Naive thymus-derived CD4-positive, alpha-beta T cell (primary cell): ENCODE measurements at regions not wholly inside any gene's neighbourhood (a gene's known extent, or its start where the extent isn't known, plus 50 kb on each side); places are given as distances from the start of the nearest gene placed in this dataset.
"Not testable (repeated sequence)": the region's sequence is repeated elsewhere in the genome, so short reads cannot be mapped to it uniquely, and the experiment has no call there.

Experiments used
- ATAC-seq: fragments of 150-1000 bp; cut with Tn5 transposase; 2 replicates; pipeline ENCODE4 v1.10.0; 2021; ENCODE audit warnings: mild to moderate bottlenecking, moderate library complexity
- CTCF ChIA-PET: fragments of 350-600 bp; sonication (Branson Sonifier 250); formaldehyde crosslinking; loops from one replicate; lab custom pipeline; 2021; ENCODE audit warnings: antibody characterized with exemption; lab: Charles Lee
- POLR2A ChIA-PET: fragments of 350-600 bp; sonication (Branson Sonifier 250); formaldehyde crosslinking; loops from one replicate; lab custom pipeline; 2021; ENCODE audit warnings: antibody characterized with exemption, inconsistent platforms; lab: Charles Lee
- DNase-seq, 9 donors: peaks; one replicate each; pipeline versions ENCODE4 v3.0.0 to v3.0.0-alpha.2; 2020 to 2022; ENCODE audit warnings: mixed read lengths in 1 of 9
- H3K27ac ChIP-seq: one replicate; pipeline ENCODE4 v1.7.0; 2013; ENCODE audit warnings: mild to moderate bottlenecking, low read depth, low read length, moderate library complexity
- H3K27me3 ChIP-seq, 2 donors: one replicate each; pipeline ENCODE4 v1.7.0; 2013; ENCODE audit warnings: low read length in 2 of 2, mild to moderate bottlenecking in 2 of 2, moderate library complexity in 2 of 2; ENCODE audit not compliant: control insufficient read depth in 2 of 2, insufficient read depth in 2 of 2
- H3K36me3 ChIP-seq, 3 experiments: 1 replicate in 2 of 3; 2 replicates in 1 of 3; pipeline ENCODE4 v1.7.0; 2013; ENCODE audit warnings: low read length in 3 of 3, mild to moderate bottlenecking in 3 of 3, moderate library complexity in 1 of 3; ENCODE audit not compliant: insufficient read depth in 3 of 3, control insufficient read depth in 2 of 3
- H3K4me1 ChIP-seq, 2 donors: one replicate each; pipeline ENCODE4 v1.7.0; 2013; ENCODE audit warnings: low read length in 2 of 2, mild to moderate bottlenecking in 2 of 2, moderate library complexity in 1 of 2; ENCODE audit not compliant: control insufficient read depth in 2 of 2, insufficient read depth in 2 of 2
- H3K4me3 ChIP-seq: 2 replicates; pipeline ENCODE4 v1.7.0; 2013; ENCODE audit warnings: mild to moderate bottlenecking, low read length
- H3K9me3 ChIP-seq, 3 experiments: 1 replicate in 2 of 3; 2 replicates in 1 of 3; pipeline ENCODE4 v1.7.0; 2013; ENCODE audit warnings: low read length in 3 of 3; ENCODE audit not compliant: control insufficient read depth in 2 of 3
- H3K27ac Mint-ChIP-seq, 9 donors: one replicate each; pipeline ENCODE4 v1.8.0; 2020 to 2022; ENCODE audit warnings: mixed read lengths in 9 of 9, mild to moderate bottlenecking in 8 of 9, moderate library complexity in 5 of 9, inconsistent platforms in 2 of 9
- H3K27me3 Mint-ChIP-seq, 5 donors: one replicate each; pipeline ENCODE4 v1.8.0; 2021 to 2022; ENCODE audit warnings: mixed read lengths in 5 of 5, mild to moderate bottlenecking in 1 of 5
- H3K36me3 Mint-ChIP-seq, 5 donors: one replicate each; pipeline ENCODE4 v1.8.0; 2020 to 2022; ENCODE audit warnings: mixed read lengths in 5 of 5, mild to moderate bottlenecking in 3 of 5, inconsistent platforms in 1 of 5
- H3K4me1 Mint-ChIP-seq, 7 donors: one replicate each; pipeline ENCODE4 v1.8.0; 2020 to 2022; ENCODE audit warnings: mixed read lengths in 7 of 7, mild to moderate bottlenecking in 3 of 7, inconsistent platforms in 1 of 7
- H3K4me3 Mint-ChIP-seq, 10 donors: one replicate each; pipeline ENCODE4 v1.8.0; 2020 to 2022; ENCODE audit warnings: mild to moderate bottlenecking in 10 of 10, mixed read lengths in 10 of 10, moderate library complexity in 6 of 10, inconsistent platforms in 2 of 10
- H3K9me3 Mint-ChIP-seq, 11 donors: one replicate each; pipeline ENCODE4 v1.8.0; 2020 to 2022; ENCODE audit warnings: mixed read lengths in 11 of 11, mild to moderate bottlenecking in 4 of 11, inconsistent platforms in 1 of 11, moderate library complexity in 1 of 11
- intact Hi-C, 2 donors: fragments of 100-400 bp; cut with micrococcal nuclease; formaldehyde crosslinking; loops; one replicate each; pipeline ENCODE4 v1.15.1; 2023

DNA sequence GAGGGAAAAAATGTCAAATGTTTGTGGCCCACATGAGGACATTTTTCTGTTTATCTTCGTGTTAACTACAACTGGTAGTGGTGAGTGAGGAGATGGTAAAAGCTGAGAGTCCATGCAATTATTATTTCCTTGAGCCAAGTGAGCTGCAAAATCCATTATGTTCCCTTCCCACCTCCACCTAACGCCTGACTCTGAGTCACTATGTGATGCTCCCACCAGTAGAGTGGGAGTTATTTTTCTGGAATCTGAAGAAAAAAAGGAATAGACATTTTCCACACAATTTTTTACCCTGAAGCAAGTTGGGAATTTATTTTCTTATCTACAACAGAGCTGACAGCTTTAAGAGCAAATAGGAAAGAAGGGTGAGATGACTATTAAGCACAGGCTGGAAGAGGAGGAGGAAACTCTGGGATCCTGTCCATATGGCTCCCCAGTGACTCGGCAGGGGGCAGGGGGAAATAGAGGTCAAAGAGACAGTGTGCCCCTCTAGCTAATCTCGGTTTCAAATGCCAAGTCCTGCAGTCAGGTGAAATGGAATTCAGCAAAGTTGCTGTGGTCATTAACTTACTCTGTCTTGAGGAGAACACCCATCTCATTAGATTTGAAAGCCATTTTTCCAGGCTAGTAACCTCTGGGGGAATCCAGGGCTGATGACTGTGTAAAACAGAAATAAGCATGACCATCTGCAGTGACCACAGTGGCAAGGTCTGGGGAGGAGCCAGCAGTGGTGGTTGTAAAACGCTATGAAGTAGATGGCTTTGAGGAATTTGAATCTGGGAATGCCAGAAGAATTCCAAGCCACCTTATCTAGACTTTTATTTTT, 463.9 kb downstream of the STK39 start:
- CTCF ChIA-PET, result no interaction called here
- ATAC-seq (no peak), DNase-seq (no peak)
- H3K27me3 ChIP-seq, result no peaks in the 10 kb centered on the region
- H3K9me3 Mint-ChIP-seq, result peaks cover 0 to 6% (median 0%) of the 10 kb centered on the region in 11 donors
- peaks cover 0 to 7% (median 3%) of the 10 kb centered on the region in 5 donors for H3K27me3 Mint-ChIP-seq
- H3K9me3 ChIP-seq, result no peaks in the 10 kb centered on the region
- no peak overlapping the region for H3K27ac ChIP-seq
- H3K36me3 ChIP-seq, result no peaks in the 10 kb centered on the region
- no peaks in the 10 kb centered on the region for H3K4me1 ChIP-seq
- intact Hi-C loops, result no loop called here
- H3K4me3 Mint-ChIP-seq, result no peak overlapping the region
- peaks cover 0 to 5% (median 0%) of the 10 kb centered on the region in 5 donors for H3K36me3 Mint-ChIP-seq
- H3K4me1 Mint-ChIP-seq, result peaks cover 0 to 2% (median 0%) of the 10 kb centered on the region in 7 donors
- POLR2A ChIA-PET, result no interaction called here
- no peak overlapping the region for H3K4me3 ChIP-seq
- no peak overlapping the region for H3K27ac Mint-ChIP-seq

DNA sequence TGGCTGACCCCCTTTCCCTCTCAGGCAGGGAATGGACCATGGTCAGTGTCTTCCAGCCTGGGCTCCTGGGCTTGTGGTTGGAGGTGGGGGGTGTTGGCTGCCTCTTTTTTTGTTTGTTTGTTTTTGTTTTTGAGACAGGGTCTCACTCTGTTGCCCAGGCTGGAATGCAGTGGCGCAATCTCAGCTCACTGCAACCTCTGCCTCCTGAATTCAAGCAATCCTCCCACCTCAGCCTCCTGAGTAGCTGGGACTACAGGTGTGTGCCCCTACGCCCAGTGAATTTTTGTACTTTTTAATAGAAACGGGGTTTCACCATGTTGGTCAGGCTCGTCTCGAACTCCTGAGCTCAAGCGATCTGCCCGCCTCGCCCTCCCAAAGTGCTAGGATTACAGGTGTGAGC, 465.8 kb downstream of the STK39 start:
- H3K9me3 ChIP-seq, CTCF ChIA-PET, H3K4me3 ChIP-seq, H3K36me3 ChIP-seq, H3K9me3 Mint-ChIP-seq, POLR2A ChIA-PET, H3K27me3 Mint-ChIP-seq, H3K27me3 ChIP-seq, ATAC-seq, H3K4me3 Mint-ChIP-seq, H3K27ac Mint-ChIP-seq, H3K4me1 ChIP-seq, H3K27ac ChIP-seq, DNase-seq, H3K4me1 Mint-ChIP-seq, intact Hi-C loops, H3K36me3 Mint-ChIP-seq: not testable (repeated sequence)

DNA sequence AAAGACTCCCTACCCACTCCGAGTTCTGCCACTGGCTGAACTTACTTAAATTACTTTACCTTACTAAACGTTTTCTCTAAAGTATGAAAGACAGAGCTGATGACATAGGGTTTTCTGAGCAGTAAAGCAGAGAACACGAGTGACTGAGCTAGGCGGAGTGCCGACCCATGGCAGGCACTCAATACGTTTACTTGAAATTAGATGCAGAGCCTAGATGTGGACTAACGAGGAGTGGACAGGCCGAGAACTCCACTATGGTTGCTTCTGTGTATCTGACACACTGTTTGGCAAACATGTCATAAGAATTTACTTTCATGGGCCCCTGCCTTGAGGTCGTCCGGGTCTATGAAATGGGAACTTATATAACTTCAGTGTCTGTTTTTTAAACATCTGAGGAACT, 471.0 kb downstream of the STK39 start:
- no peak overlapping the region for H3K4me3 ChIP-seq
- H3K9me3 ChIP-seq, result no peaks in the 10 kb centered on the region
- intact Hi-C loops, result no loop called here
- ChIA-PET CTCF (no interaction called here), POLR2A (no interaction called here)
- no peak for DNase-seq
- ATAC-seq, result no peak
- no peaks in the 10 kb centered on the region for H3K36me3 ChIP-seq
- H3K27ac ChIP-seq, result no peak overlapping the region
- no peaks in the 10 kb centered on the region for H3K27me3 ChIP-seq
- Mint-ChIP-seq H3K36me3 (no peaks in the 10 kb centered on the region), H3K4me3 (no peak overlapping the region), H3K4me1 (no peaks in the 10 kb centered on the region), H3K9me3 (no peaks in the 10 kb centered on the region), H3K27ac (no peak overlapping the region), H3K27me3 (peaks cover 0 to 7% (median 2%) of the 10 kb centered on the region in 5 donors)
- no peaks in the 10 kb centered on the region for H3K4me1 ChIP-seq

DNA sequence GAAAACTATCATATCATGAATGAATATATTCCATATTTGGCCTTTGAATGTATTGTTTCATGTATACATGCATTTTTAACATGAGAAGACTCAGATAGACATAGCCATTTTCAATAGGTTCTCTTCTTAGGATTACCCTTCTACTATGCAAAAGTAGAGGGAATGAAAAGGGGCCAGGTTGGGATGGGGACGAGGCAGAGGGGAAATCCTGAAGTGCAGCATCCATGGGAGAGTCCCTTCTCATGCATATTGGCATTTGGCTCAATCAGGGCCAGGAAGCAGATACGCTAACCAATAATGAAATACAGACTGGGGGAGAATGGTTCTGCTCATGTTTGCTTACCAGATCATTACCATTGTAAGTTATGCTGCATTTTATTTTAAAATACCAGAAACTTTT, 475.8 kb downstream of the STK39 start:
- Histone ChIP-seq H3K36me3 (no peaks in the 10 kb centered on the region), H3K4me3 (no peak overlapping the region), H3K27me3 (no peaks in the 10 kb centered on the region), H3K4me1 (no peaks in the 10 kb centered on the region), H3K9me3 (no peaks in the 10 kb centered on the region), H3K27ac (no peak overlapping the region)
- ChIA-PET POLR2A (no interaction called here), CTCF (no interaction called here)
- DNase-seq (no peak), ATAC-seq (no peak)
- no peak overlapping the region for H3K27ac Mint-ChIP-seq
- no peaks in the 10 kb centered on the region for H3K36me3 Mint-ChIP-seq
- H3K27me3 Mint-ChIP-seq, result no peaks in the 10 kb centered on the region
- intact Hi-C loops, result no loop called here
- H3K4me3 Mint-ChIP-seq, result no peak overlapping the region
- no peaks in the 10 kb centered on the region for H3K9me3 Mint-ChIP-seq
- H3K4me1 Mint-ChIP-seq, result no peaks in the 10 kb centered on the region

DNA sequence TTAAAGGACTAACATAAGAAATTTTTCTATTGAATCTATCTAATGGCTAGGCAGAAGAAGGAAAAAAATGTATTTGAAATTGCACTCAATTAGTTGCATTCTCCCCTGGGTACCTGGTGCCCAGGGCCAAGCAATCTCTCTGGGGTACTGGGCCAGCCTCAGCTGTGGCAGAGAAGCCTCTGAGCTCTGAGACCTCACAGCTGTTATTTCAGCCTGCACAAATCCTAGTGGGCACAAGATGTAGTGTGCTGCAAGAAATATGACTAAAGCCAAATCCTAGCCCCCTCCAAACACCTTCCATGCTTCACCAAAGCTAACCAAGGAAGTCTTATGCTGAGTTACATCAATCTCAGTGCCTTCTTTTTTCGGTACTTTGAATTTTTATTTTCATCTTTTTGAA, 478.4 kb downstream of the STK39 start:
- Histone ChIP-seq H3K4me1 (no peaks in the 10 kb centered on the region), H3K9me3 (no peaks in the 10 kb centered on the region), H3K36me3 (no peaks in the 10 kb centered on the region), H3K27me3 (no peaks in the 10 kb centered on the region), H3K27ac (no peak overlapping the region), H3K4me3 (no peak overlapping the region)
- H3K36me3 Mint-ChIP-seq, result no peaks in the 10 kb centered on the region
- no peaks in the 10 kb centered on the region for H3K27me3 Mint-ChIP-seq
- ChIA-PET CTCF (no interaction called here), POLR2A (no interaction called here)
- no peaks in the 10 kb centered on the region for H3K4me1 Mint-ChIP-seq
- no peak overlapping the region for H3K4me3 Mint-ChIP-seq
- no peak for ATAC-seq
- H3K9me3 Mint-ChIP-seq, result no peaks in the 10 kb centered on the region
- H3K27ac Mint-ChIP-seq, result no peak overlapping the region
- no peak for DNase-seq
- intact Hi-C loops, result loop anchor here in 1 of 2 donors (10.0 kb wide), 1 partner anchor 346 kb away; no protein-coding TSS in a partner anchor

DNA sequence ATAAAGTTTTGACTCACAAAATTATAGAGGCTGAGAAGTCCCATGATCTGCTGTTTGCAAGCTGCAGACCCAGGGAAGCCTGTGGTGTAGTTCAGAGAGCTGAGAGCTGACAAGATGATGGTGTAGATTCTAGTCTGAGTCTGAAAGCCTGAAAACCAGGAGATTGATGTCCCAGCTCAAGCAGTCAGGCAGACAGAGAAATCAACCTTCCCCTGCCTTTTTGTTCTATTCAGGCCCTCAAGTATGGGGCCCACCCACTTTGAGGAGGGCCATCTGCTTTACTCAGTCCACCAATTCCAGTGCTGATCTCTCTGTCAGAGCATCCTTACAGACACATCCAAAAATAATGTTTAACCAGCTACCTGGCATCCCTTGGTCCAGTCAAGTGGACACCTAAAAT, 479.6 kb downstream of the STK39 start:
- POLR2A ChIA-PET, result no interaction called here
- CTCF ChIA-PET, result no interaction called here
- H3K36me3 ChIP-seq, result no peaks in the 10 kb centered on the region
- ATAC-seq (no peak), DNase-seq (no peak)
- H3K27ac ChIP-seq, result no peak overlapping the region
- H3K4me1 ChIP-seq, result no peaks in the 10 kb centered on the region
- H3K9me3 ChIP-seq, result no peaks in the 10 kb centered on the region
- H3K4me3 ChIP-seq, result no peak overlapping the region
- no peak overlapping the region for H3K27ac Mint-ChIP-seq
- no peaks in the 10 kb centered on the region for H3K4me1 Mint-ChIP-seq
- peaks cover 0 to 6% (median 0%) of the 10 kb centered on the region in 5 donors for H3K27me3 Mint-ChIP-seq
- no peaks in the 10 kb centered on the region for H3K27me3 ChIP-seq
- no peaks in the 10 kb centered on the region for H3K36me3 Mint-ChIP-seq
- no peak overlapping the region for H3K4me3 Mint-ChIP-seq
- H3K9me3 Mint-ChIP-seq, result no peaks in the 10 kb centered on the region
- intact Hi-C loops, result loop anchor here in 1 of 2 donors (10.0 kb wide), 1 partner anchor 347 kb away; no protein-coding TSS in a partner anchor

DNA sequence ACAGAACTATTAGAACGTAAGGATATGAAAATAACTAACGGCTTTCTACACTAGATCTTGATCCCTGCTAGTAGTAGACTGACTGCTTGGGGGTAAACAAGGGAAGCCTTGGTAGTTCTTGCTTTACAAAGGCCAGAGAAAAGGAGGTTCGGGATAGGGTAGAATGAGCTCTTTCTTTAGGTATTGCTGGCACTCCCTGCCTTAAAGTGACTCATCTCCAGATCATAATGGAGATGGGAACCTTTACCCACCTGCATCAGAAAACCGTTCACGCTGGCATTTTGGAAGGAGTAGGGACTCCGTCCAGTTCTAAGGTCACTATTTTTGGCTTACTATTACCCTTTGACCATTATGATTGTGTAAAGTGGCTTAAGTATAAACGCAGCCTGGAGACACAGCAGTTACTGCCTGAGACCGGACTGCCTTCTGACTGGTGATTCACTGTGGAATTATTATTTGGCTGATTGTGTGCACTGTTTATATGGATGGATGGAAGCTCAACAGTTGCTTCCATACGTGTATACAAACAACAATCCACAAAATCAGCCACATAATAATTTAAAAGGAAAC, 482.5 kb downstream of the STK39 start:
- no peak overlapping the region for H3K27ac ChIP-seq
- no peak overlapping the region for H3K4me3 Mint-ChIP-seq
- H3K27me3 Mint-ChIP-seq, result peaks cover 0 to 8% (median 0%) of the 10 kb centered on the region in 5 donors
- no peaks in the 10 kb centered on the region for H3K27me3 ChIP-seq
- no peak for ATAC-seq
- DNase-seq, result no peak
- CTCF ChIA-PET, result no interaction called here
- H3K27ac Mint-ChIP-seq, result no peak overlapping the region
- no peaks in the 10 kb centered on the region for H3K4me1 ChIP-seq
- H3K9me3 Mint-ChIP-seq, result no peaks in the 10 kb centered on the region
- no peaks in the 10 kb centered on the region for H3K36me3 ChIP-seq
- no peaks in the 10 kb centered on the region for H3K9me3 ChIP-seq
- H3K4me3 ChIP-seq, result no peak overlapping the region
- POLR2A ChIA-PET, result no interaction called here
- H3K4me1 Mint-ChIP-seq, result no peaks in the 10 kb centered on the region
- H3K36me3 Mint-ChIP-seq, result no peaks in the 10 kb centered on the region
- intact Hi-C loops, result loop anchor here in 1 of 2 donors (10.0 kb wide), 1 partner anchor 350 kb away; no protein-coding TSS in a partner anchor
